HG03280 (cell line): ENCODE measurements at regions not wholly inside any gene's neighbourhood (a gene's known extent, or its start where the extent isn't known, plus 50 kb on each side); places are given as distances from the start of the nearest gene placed in this dataset.
"Not testable (repeated sequence)": the region's sequence is repeated elsewhere in the genome, so short reads cannot be mapped to it uniquely, and the experiment has no call there.

Experiments used
- ATAC-seq: cut with Tn5 transposase; IDR thresholded peaks from one replicate; pipeline ENCODE4 v1.9.1; 2021; ENCODE audit warnings: mild to moderate bottlenecking, moderate library complexity; ENCODE audit not compliant: unreplicated experiment

DNA sequence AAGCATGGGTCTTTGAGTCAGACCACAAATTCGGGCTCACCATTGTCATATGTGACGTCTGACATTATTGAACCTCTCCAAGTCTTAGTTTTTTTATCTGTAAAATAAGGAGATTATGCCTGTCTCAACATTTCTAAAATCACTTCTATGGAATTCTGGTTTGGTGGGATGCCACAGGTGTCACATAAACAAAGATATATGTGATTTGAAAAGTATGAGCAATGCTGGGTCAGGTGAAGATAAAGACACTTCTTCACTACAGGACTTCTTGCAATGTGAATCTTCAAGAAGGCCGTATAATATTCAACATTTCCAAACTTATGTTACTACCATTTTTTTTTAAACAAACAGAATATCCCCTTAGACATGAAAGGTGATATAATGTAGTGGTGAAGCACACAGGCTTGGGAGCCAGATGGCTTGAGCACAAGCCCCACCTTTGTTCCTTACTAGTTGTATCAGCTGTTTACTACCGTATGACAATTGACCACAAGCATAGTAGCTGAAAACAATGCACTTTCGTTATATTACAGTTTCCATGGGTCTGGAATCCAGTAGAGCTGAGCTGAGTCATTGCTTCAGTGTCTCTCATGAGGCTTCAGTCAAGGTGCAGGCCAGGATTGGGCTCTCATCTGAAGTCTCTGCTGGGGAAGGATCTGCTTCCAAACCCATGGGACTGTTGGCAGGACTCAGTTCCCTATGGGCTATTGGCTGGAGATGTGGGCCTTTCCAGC lies 87.7 kb downstream of the UTP18 start:
- no peak for ATAC-seq

DNA sequence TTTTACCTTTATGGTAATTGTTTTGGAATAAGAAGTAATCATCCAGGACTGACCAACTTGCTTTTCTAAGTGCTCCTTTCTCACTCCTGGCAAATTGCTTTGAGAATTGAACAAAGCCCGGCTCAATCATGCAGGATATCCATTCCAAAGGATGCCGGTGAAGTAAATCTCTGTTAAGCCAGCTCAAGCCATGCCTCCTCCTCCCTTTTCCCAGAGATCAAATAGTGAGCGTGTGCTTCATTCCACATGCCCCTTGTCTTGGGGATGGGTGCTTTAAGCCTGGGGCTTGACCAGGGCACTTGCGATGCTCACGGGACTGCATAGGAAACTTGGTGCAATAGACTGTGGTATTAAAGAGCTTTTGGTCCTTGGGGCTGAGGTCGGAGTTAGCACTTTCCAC lies 90.7 kb downstream of the UTP18 start:
- ATAC-seq = no peak

DNA sequence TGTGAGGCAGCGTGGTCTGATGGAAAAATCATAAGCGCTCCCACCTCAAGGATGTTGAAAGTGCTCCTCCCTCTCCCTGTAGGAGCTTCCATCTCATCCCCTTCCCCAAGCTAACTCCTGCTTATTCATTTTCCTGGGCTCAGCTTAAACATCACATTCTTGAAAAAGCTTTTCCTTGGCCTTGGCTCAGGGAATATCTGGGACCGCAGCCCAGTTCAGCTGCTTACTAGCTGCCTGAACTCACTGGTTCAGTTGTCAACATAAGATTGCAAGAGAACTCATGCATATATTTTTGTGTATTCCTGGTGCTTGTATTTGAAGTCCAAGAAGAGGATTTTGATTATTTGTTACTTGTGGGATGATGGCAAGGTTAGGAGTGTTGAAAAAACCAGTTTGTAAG lies 91.5 kb downstream of the UTP18 start:
- ATAC-seq = no peak

DNA sequence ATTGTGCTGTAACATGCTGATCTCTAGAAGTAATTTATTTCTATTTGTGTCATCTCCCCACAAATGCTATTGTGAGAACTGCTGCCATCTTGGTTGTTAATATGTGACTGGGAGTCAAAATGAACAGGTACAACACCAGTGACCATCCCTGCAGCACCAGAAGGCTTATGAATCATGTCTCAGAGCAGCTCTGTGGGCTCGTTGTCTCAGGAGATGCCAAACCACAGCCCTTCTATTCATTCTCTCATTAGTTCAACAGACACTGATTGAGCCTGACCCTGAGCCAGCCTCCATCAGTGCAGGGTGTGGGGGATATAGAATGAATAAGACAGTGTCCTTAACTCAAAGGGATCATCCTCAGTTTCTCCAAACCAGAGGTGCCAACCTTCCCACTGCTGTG lies 92.5 kb downstream of the UTP18 start:
- no peak for ATAC-seq

GRCh38 chr17:51353296-51353695 lies 93.0 kb downstream of the UTP18 start:
- ATAC-seq = no peak

GRCh38 chr17:51354936-51355335 lies 94.6 kb downstream of the UTP18 start:
- no peak for ATAC-seq

- no peak for ATAC-seq
Observed at GRCh38 chr17:51355441-51356410, 95.4 kb downstream of the UTP18 start.

DNA sequence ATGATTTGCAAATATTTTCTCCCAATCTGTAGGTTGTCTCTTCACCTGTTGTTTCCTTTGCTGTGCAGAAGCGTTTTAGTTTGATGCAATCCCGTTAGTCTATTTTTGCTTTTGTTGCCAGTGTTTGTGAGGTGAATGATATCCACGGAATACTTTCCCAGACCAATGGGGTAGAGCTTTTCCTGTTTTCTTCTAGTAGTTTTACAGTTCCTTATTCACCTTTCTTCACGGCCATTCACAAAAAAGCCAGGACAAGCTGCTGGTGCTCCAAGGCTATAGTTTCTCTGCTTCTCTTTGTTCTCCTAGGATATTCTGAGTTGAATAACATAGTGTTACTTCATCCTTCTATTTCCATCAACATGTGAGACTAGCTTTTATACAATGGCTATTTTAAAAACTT lies 98.7 kb downstream of the UTP18 start:
- ATAC-seq = no peak

GRCh38 chr17:51362811-51363585 lies 102.7 kb downstream of the UTP18 start:
- ATAC-seq = no peak

DNA sequence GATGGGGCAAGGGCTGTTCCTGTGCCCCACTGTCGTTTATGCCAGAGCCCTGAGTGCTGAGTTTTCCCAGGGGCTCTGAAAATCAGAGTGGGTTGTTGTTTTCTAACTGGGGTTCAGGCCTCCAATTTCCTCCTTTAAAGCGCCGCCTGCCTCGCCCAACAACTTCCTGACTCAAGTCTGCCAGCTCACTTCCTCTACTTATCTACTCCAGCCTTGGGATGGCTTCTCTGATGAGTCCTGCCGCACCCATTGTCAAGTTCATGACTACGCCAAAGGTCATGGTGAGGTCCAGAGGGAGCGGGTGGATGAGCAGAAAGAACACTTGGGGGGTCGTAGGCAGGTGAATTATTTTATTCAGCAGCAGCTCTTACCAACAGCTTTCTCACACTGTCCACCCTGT lies 104.7 kb downstream of the UTP18 start:
- no peak for ATAC-seq

GRCh38 chr17:51366866-51367265 lies 106.5 kb downstream of the UTP18 start:
- no peak for ATAC-seq

DNA sequence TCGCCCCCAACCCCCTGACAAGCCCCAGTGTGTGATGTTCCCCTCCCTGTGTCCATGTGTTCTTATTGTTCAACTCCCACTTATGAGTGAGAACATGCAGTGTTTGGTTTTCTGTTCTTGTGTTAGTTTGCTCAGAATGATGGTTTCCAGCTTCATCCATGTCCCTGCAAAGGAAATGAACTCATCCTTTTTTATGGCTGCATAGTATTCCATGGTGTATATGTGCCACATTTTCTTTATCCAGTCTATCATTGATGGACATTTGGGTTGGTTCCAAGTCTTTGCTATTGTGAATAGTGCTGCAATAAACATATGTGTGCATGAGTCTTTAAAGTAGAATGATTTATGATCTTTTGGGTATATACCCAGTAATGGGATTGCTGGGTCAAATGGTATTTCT lies 107.5 kb downstream of the UTP18 start:
- not testable (repeated sequence) for ATAC-seq

DNA sequence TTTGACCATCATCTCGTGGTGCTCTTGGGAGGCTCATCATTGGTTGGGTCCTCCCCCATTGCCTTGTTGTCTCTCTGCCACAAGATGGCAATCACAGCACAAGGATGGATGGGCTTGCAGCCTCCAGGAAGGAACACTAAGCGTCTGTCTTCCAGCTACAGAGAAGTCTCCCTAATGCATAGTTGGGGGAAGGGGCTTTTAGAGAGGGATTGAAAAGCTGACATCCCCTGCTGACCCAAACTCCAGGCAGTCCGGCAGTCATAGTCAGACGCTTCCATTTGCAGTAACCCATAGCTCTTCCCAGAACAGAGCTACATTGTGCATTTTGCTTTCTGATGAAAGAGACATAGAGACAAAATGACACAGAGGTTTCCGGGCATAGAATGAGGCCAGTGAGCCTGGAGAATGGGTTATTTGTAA lies 111.4 kb downstream of the UTP18 start:
- ATAC-seq = no peak

DNA sequence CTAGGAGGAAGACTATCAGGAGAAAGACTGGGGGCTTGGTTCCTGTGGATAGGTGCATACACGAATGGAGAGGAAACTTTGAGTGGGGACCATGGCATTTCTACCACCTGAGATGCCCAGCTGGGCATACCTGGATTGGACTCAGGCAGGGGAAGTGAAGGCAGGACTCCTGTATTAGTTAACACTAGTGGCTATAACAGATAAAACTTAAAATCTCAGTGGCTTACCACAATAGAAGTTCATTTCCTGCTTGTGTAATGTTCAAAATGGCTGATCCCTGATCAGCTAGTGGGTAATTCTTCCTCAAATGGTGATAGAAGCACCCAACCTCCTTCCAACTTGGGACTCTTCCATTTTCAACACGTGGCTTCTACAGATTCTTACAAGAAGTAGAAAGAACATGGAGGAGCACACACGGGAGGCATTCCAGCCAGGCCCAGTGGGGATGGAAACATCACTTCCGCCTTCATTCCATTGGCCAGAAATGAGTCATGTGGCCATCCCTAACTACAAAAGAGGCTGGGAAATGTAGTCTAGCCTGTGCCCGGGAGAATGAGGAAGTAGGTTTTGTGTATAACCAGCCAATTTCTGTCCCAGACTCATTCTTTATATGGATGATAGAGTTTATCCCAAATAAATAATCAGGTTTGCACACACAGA lies 112.1 kb downstream of the UTP18 start:
- ATAC-seq = peak; percentile 79

DNA sequence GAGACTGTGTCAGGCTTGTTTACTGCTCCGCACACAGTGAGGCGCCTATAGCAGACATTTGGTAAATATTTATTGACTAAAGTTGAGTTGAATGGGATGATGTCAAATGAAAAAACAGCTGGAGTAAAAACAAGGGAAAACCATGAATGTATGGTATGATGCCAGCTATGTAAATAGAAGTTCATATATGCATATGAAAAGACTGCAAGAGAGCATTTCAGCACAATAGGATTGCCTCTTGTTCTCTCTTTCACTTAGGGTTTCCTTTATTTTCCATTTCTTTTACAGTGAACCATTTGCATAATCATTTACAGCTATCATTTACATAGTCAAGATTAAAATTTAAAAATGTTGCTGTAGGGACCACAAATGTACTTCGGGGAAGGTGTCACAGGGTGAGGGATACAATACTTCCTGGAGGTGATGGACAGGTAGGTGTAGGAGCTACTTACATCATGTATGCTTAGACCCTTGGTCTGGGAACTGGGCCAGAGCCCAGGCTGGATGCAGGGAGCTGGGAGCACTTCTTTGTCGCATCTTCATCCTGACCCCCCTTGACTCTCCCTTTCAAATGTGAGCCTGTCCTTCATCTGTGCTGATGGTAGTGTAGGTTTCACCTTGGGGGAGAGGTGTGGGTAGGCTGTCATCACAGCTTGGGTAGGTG lies 113.3 kb downstream of the UTP18 start:
- ATAC-seq = no peak

DNA sequence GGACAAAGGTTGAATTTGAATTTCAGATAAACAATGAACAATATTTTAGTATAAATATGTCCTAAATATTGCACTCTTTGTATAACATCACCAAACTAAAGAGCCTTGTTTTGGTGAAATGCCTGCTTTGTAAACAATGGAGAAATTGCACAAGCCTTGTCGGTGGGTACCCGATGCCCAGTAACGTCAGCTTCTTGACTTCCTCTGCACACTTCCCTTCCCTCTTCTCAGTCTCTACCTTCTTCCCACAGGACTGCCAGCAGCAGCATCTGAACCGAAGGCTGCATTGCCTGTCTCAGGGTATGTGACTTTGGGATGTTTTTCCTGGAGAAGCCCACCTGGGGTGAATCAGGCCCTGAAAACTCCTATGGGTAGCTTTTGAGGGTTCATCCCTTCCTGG lies 113.9 kb downstream of the UTP18 start:
- ATAC-seq = no peak

DNA sequence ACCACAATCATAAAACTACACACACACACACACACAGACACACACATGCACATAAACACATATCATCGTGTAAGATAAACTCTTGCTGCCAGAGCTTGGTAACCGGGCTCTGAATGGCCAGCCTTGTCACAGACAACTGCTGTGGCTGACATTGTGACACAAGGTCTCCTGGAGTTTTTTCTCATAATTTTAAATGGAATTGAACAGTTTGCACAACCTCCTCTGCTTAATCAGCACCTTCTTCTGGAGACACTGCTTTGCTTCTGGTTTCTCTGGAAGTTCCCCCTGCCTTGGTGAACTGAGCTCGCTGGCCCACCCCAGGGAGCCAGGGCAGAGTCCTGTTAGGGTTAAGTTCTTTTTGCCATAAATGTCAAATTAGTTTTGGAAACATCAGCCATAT lies 115.4 kb downstream of the UTP18 start:
- ATAC-seq = no peak

GRCh38 chr17:51376739-51377138 lies 116.4 kb downstream of the UTP18 start:
- ATAC-seq = no peak

- no peak for ATAC-seq
Observed at GRCh38 chr17:51381262-51381661, 120.9 kb downstream of the UTP18 start.

DNA sequence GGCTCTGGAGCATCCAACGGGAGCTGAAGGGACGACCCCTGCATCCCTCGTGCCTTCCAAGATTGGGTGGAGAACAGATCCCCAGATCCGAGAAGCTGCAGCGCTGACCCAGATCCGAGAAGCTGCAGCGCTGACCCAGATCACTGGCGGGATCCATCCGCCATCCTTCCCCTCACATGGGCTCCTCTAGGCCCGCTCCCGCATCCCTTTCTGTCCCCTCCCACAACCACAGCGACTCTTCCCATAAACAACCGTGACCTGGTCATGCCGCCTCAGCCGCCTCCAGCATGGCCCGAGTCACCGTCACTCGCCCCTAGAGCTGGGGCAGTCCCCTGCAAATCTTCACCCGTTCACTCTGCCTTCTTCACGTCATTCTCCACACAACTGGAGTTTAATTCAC lies 124.9 kb downstream of the UTP18 start:
- no peak for ATAC-seq
